HCT116 (cell line): ENCODE measurements at regions not wholly inside any gene's neighbourhood (a gene's known extent, or its start where the extent isn't known, plus 50 kb on each side); places are given as distances from the start of the nearest gene placed in this dataset.

Experiments used
- ATAC-seq: fragments of 200-7000 bp; cut with Tn5 transposase; 2 replicates; pipeline ENCODE4 v1.9.1; 2020; ENCODE audit warnings: mild to moderate bottlenecking, moderate library complexity
- BruUV-seq: library from RNA; stranded (reverse); fragments of 400-500 nt; replicated peaks from 2 replicates; lab custom pipeline; 2021; lab: Mats Ljungman, UMichigan
- CTCF ChIA-PET: fragments of 300-600 bp; sonication (Branson Sonifier 250); formaldehyde crosslinking; loops from one replicate; lab custom pipeline; 2021; ENCODE audit warnings: antibody characterized with exemption; lab: Charles Lee
- POLR2A ChIA-PET: fragments of 300-600, 350-600 bp; sonication (Branson Sonifier 250); formaldehyde crosslinking; loops from one replicate; lab custom pipeline; 2021; ENCODE audit warnings: antibody characterized with exemption; lab: Charles Lee
- RAD21 ChIA-PET, 2 experiments: fragments of 300-600 bp; sonication (Branson Sonifier 250); formaldehyde crosslinking; loops; one replicate each; lab custom pipeline; 2023; ENCODE audit warnings: low total read pairs in 2 of 2; ENCODE audit not compliant: uncharacterized antibody in 2 of 2, unreplicated experiment in 2 of 2, low non-redundant PET in 1 of 2; lab: Charles Lee
- DNase-seq: peaks from one replicate; pipeline ENCODE4 v3.0.0-alpha.2; 2010; ENCODE audit warnings: low read depth, low spot score
- H2AFZ ChIP-seq: fragments of 200-600 bp; shearing (Covaris generic), sonication (generic); 2 replicates; pipeline ENCODE4 v1.6.1; 2017; ENCODE audit warnings: low read depth, mixed run types, mixed read lengths, antibody characterized with exemption, low read length; ENCODE audit not compliant: poor library complexity, severe bottlenecking
- H3K27ac ChIP-seq: 2 replicates; pipeline ENCODE4 v1.5.1; 2012; ENCODE audit warnings: low read depth, low read length
- H3K27me3 ChIP-seq: fragments of 200-600 bp; sonication (generic); 2 replicates; pipeline ENCODE4 v1.6.1; 2016; ENCODE audit warnings: mixed run types, low read length, mixed read lengths; ENCODE audit not compliant: insufficient read depth
- H3K36me3 ChIP-seq, 2 experiments: fragments of 200-500 bp in 1 of 2; fragments of 200-600 bp in 1 of 2; sonication (Bioruptor generic) in 1 of 2; sonication (generic) in 1 of 2; 2 replicates each; pipeline versions ENCODE4 v1.5.1 to v1.6.1; 2014 to 2016; ENCODE audit warnings: low read length in 2 of 2, inconsistent platforms in 1 of 2, mixed read lengths in 1 of 2, mixed run types in 1 of 2; ENCODE audit not compliant: insufficient read depth in 2 of 2, control insufficient read depth in 1 of 2
- H3K4me1 ChIP-seq, 2 experiments: fragments of 200-600 bp in 1 of 2; sonication (generic) in 1 of 2; 2 replicates each; pipeline versions ENCODE4 v1.5.1 to v1.6.1; 2012 to 2017; ENCODE audit warnings: low read length in 2 of 2, inconsistent platforms in 1 of 2, mild to moderate bottlenecking in 1 of 2, mixed read lengths in 1 of 2, mixed run types in 1 of 2, moderate library complexity in 1 of 2; ENCODE audit not compliant: insufficient read depth in 2 of 2, control insufficient read depth in 1 of 2
- H3K4me2 ChIP-seq: fragments of 200-600 bp; sonication (generic); 2 replicates; pipeline ENCODE4 v1.6.1; 2017; ENCODE audit warnings: mixed run types, low read length, mixed read lengths
- H3K4me3 ChIP-seq, 2 experiments: fragments of 200-600 bp in 1 of 2; sonication (generic) in 1 of 2; replicated peaks in 1 of 2; 2 replicates each; pipeline ENCODE4 v1.5.1; 2011 to 2016; ENCODE audit warnings: low read length in 2 of 2, control low read depth in 1 of 2, low read depth in 1 of 2, mild to moderate bottlenecking in 1 of 2, mixed read lengths in 1 of 2, mixed run types in 1 of 2
- H3K79me2 ChIP-seq: fragments of 200-600 bp; sonication (generic); 2 replicates; pipeline ENCODE4 v1.6.1; 2017; ENCODE audit warnings: mild to moderate bottlenecking, mixed run types, low read length, moderate library complexity, mixed read lengths; ENCODE audit not compliant: insufficient read depth
- H3K9ac ChIP-seq: fragments of 200-600 bp; sonication (generic); 2 replicates; pipeline ENCODE4 v1.6.1; 2016; ENCODE audit warnings: low read length, mixed read lengths
- H3K9me2 ChIP-seq: fragments of 200-600 bp; sonication (generic), shearing (Covaris generic); 2 replicates; pipeline ENCODE4 v1.6.1; 2017; ENCODE audit warnings: mixed run types, mild to moderate bottlenecking, moderate library complexity; ENCODE audit not compliant: insufficient read depth
- H3K9me3 ChIP-seq, 2 experiments: fragments of 200-500 bp in 1 of 2; fragments of 200-600 bp in 1 of 2; sonication (Bioruptor generic) in 1 of 2; sonication (generic) in 1 of 2; 2 replicates each; pipeline ENCODE4 v1.6.1; 2014 to 2017; ENCODE audit warnings: low read length in 2 of 2, mixed read lengths in 2 of 2, inconsistent platforms in 1 of 2, low read depth in 1 of 2, mild to moderate bottlenecking in 1 of 2, mixed run types in 1 of 2, moderate library complexity in 1 of 2; ENCODE audit not compliant: control insufficient read depth in 1 of 2, insufficient read depth in 1 of 2
- H4K20me1 ChIP-seq: fragments of 200-600 bp; sonication (generic), shearing (Covaris generic); 2 replicates; pipeline ENCODE4 v1.6.1; 2017; ENCODE audit warnings: mixed run types, mild to moderate bottlenecking, moderate library complexity; ENCODE audit not compliant: insufficient read depth
- ATF3 ChIP-seq: IDR thresholded peaks from 2 replicates; pipeline ENCODE4 v1.6.1; 2012
- CBX3 ChIP-seq: IDR thresholded peaks from 2 replicates; pipeline ENCODE4 v1.6.1; 2012; ENCODE audit warnings: low read depth
- CEBPB ChIP-seq: IDR thresholded peaks from 2 replicates; pipeline ENCODE4 v1.6.1; 2012; ENCODE audit warnings: low read depth
- EZH2phosphoT487 ChIP-seq: fragments of 200-600 bp; IDR thresholded peaks from 2 replicates; pipeline ENCODE4 v1.6.1; 2018; ENCODE audit warnings: antibody characterized with exemption, borderline replicate concordance
- MAX ChIP-seq: IDR thresholded peaks from 2 replicates; pipeline ENCODE4 v1.6.1; 2012
- POLR2AphosphoS5 ChIP-seq: IDR thresholded peaks from 2 replicates; pipeline ENCODE4 v1.6.1; 2011; ENCODE audit warnings: mild to moderate bottlenecking, low read depth, low read length, moderate library complexity
- RAD21 ChIP-seq: IDR thresholded peaks from 2 replicates; pipeline ENCODE4 v1.6.1; 2012; ENCODE audit warnings: low read depth, mild to moderate bottlenecking
- SP1 ChIP-seq: IDR thresholded peaks from 2 replicates; pipeline ENCODE4 v1.6.1; 2012; ENCODE audit warnings: low read depth
- SRF ChIP-seq: IDR thresholded peaks from 2 replicates; pipeline ENCODE4 v1.6.1; 2012; ENCODE audit warnings: low read depth
- YY1 ChIP-seq: IDR thresholded peaks from 2 replicates; pipeline ENCODE4 v1.6.1; 2011; ENCODE audit warnings: low read length, low read depth, moderate library complexity, mild to moderate bottlenecking; ENCODE audit not compliant: insufficient replicate concordance; ENCODE audit errors: extremely low read depth
- ZFX ChIP-seq: fragments of 450-650 bp; IDR thresholded peaks from 2 replicates; pipeline ENCODE4 v1.6.1; 2017
- intact Hi-C: fragments of 100-400 bp; cut with micrococcal nuclease; formaldehyde crosslinking; loops from 2 replicates; pipeline ENCODE4 v1.10.0; 2022
- TF ChIP-seq, protein P1 (sequence below): IDR thresholded peaks from 2 replicates; pipeline ENCODE4 v1.6.1; 2011; ENCODE audit warnings: mild to moderate bottlenecking, low read length, moderate library complexity; ENCODE audit not compliant: insufficient replicate concordance; ENCODE audit errors: extremely low read depth

- no TSS peak for BruUV-seq
- ATAC-seq, result no peak
- POLR2A ChIA-PET, result no interaction called here
Observed at GRCh38 chr17:47064684-47065083, 85.6 kb upstream of the RPRML start.

More at GRCh38 chr17:47064684-47065083, 85.6 kb upstream of the RPRML start:
- intact Hi-C loops, result no loop called here
- H3K27ac ChIP-seq, result no peak overlapping the region
- no peaks in the 10 kb centered on the region; a peak in 2 of 4 replicates for H3K36me3 ChIP-seq
- H3K4me2 ChIP-seq, result no peak overlapping the region
- H4K20me1 ChIP-seq, result no peaks in the 10 kb centered on the region
- no peak for DNase-seq
- H3K79me2 ChIP-seq, result peaks cover 4% of the 10 kb centered on the region; the same call in 1 of the 2 replicates
- TF ChIP-seq MAX (no peak), EZH2phosphoT487 (no peak), SP1 (no peak), ATF3 (no peak), ZFX (no peak), SRF (no peak), CEBPB (no peak), RAD21 (no peak), YY1 (no peak), POLR2AphosphoS5 (no peak), CBX3 (no peak)
- TF ChIP-seq, protein P1, sequence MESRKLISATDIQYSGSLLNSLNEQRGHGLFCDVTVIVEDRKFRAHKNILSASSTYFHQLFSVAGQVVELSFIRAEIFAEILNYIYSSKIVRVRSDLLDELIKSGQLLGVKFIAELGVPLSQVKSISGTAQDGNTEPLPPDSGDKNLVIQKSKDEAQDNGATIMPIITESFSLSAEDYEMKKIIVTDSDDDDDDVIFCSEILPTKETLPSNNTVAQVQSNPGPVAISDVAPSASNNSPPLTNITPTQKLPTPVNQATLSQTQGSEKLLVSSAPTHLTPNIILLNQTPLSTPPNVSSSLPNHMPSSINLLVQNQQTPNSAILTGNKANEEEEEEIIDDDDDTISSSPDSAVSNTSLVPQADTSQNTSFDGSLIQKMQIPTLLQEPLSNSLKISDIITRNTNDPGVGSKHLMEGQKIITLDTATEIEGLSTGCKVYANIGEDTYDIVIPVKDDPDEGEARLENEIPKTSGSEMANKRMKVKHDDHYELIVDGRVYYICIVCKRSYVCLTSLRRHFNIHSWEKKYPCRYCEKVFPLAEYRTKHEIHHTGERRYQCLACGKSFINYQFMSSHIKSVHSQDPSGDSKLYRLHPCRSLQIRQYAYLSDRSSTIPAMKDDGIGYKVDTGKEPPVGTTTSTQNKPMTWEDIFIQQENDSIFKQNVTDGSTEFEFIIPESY, result no peak
- ChIA-PET RAD21 (no interaction called here), CTCF (no interaction called here)
- no peak overlapping the region for H3K9ac ChIP-seq
- H3K27me3 ChIP-seq, result no peaks in the 10 kb centered on the region
- H3K4me3 ChIP-seq, result no peak overlapping the region
- no peak overlapping the region for H2AFZ ChIP-seq
- peaks cover 25 to 34% of the 10 kb centered on the region in 2 experiments for H3K4me1 ChIP-seq
- no peaks in the 10 kb centered on the region for H3K9me3 ChIP-seq
- no peaks in the 10 kb centered on the region for H3K9me2 ChIP-seq
